Mucosa of descending colon (tissue), 3 donors: ENCODE measurements at regions not wholly inside any gene's neighbourhood (a gene's known extent, or its start where the extent isn't known, plus 50 kb on each side); places are given as distances from the start of the nearest gene placed in this dataset.

Experiments used
- ATAC-seq: fragments of 200-7000 bp; cut with Tn5 transposase; one replicate; pipeline ENCODE4 v1.9.1; 2020; ENCODE audit warnings: mild to moderate bottlenecking, moderate library complexity
- DNase-seq, 3 donors: peaks; one replicate each; pipeline ENCODE4 v3.0.0-alpha.2; 2020
- H3K36me3 ChIP-seq: fragments of 200-600 bp; one replicate; pipeline ENCODE4 v1.8.0; 2021; ENCODE audit warnings: low read depth, mild to moderate bottlenecking
- H3K4me1 ChIP-seq: fragments of 200-600 bp; one replicate; pipeline ENCODE4 v1.8.0; 2021; ENCODE audit warnings: low read depth, mild to moderate bottlenecking
- H3K4me3 ChIP-seq: fragments of 200-600 bp; one replicate; pipeline ENCODE4 v1.8.0; 2021; ENCODE audit warnings: mild to moderate bottlenecking
- H3K9me3 ChIP-seq: fragments of 200-600 bp; one replicate; pipeline ENCODE4 v1.8.0; 2021; ENCODE audit warnings: mild to moderate bottlenecking
- intact Hi-C, 2 donors: fragments of 100-400 bp; cut with DNase I in 1 of 2; cut with micrococcal nuclease in 1 of 2; formaldehyde crosslinking; loops; one replicate each; pipeline versions ENCODE4 v1.11.0 to v1.11.1; 2022; cut with DNase I, micrococcal nuclease
- TF ChIP-seq, protein P1 (sequence below): fragments of 200-600 bp; IDR thresholded peaks from one replicate; pipeline ENCODE4 v1.8.0; 2022; ENCODE audit warnings: antibody characterized with exemption, mild to moderate bottlenecking
- donor health status: DM: no; HTN: no; CAD: no; lungs with moderate emphysema.
- donor health status: DM: no; HTN: no; CAD: no.
- donor health status: DM: no; HTN: yes; CAD: no.

- intact Hi-C loops = no loop called here
- TF ChIP-seq, protein P1, sequence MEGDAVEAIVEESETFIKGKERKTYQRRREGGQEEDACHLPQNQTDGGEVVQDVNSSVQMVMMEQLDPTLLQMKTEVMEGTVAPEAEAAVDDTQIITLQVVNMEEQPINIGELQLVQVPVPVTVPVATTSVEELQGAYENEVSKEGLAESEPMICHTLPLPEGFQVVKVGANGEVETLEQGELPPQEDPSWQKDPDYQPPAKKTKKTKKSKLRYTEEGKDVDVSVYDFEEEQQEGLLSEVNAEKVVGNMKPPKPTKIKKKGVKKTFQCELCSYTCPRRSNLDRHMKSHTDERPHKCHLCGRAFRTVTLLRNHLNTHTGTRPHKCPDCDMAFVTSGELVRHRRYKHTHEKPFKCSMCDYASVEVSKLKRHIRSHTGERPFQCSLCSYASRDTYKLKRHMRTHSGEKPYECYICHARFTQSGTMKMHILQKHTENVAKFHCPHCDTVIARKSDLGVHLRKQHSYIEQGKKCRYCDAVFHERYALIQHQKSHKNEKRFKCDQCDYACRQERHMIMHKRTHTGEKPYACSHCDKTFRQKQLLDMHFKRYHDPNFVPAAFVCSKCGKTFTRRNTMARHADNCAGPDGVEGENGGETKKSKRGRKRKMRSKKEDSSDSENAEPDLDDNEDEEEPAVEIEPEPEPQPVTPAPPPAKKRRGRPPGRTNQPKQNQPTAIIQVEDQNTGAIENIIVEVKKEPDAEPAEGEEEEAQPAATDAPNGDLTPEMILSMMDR = no peak
- H3K9me3 ChIP-seq = no peaks in the 10 kb centered on the region
- no peak overlapping the region for H3K4me3 ChIP-seq
- no peaks in the 10 kb centered on the region for H3K4me1 ChIP-seq
- ATAC-seq (no peak), DNase-seq (no peak)
- H3K36me3 ChIP-seq = no peaks in the 10 kb centered on the region
These were observed 864.0 kb upstream of the ACO1 start for GRCh38 chr9:31520301-31521085.

DNA sequence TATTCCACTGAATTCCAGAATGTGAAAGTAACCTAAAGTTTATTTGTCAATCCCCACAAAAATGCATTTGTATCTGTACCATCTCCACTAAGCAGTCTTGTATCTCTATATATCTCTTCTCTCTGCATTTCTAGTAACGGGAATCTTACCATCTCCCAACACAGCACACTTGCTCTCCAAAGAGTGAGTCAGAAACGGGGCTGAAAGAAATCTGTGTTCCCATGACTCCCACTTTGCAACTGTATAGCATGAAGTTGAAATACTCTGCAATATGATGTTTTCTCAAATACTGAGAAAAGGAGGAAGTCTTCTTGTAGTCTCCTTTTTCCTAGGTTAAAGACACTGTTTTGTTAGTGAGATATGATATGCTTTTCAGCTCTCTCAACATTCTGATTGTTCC, 848.8 kb upstream of the ACO1 start:
- no peak for ATAC-seq
- TF ChIP-seq, protein P1 = no peak
- DNase-seq = no peak
- no peaks in the 10 kb centered on the region for H3K4me1 ChIP-seq
- H3K36me3 ChIP-seq = no peaks in the 10 kb centered on the region
- no peak overlapping the region for H3K4me3 ChIP-seq
- intact Hi-C loops = no loop called here
- no peaks in the 10 kb centered on the region for H3K9me3 ChIP-seq

- intact Hi-C loops = no loop called here
- Histone ChIP-seq H3K9me3 (no peaks in the 10 kb centered on the region), H3K36me3 (no peaks in the 10 kb centered on the region), H3K4me1 (no peaks in the 10 kb centered on the region), H3K4me3 (no peak overlapping the region)
- ATAC-seq (no peak), DNase-seq (no peak)
- TF ChIP-seq, protein P1 = no peak
These were observed 848.0 kb upstream of the ACO1 start for GRCh38 chr9:31536471-31536870.

DNA sequence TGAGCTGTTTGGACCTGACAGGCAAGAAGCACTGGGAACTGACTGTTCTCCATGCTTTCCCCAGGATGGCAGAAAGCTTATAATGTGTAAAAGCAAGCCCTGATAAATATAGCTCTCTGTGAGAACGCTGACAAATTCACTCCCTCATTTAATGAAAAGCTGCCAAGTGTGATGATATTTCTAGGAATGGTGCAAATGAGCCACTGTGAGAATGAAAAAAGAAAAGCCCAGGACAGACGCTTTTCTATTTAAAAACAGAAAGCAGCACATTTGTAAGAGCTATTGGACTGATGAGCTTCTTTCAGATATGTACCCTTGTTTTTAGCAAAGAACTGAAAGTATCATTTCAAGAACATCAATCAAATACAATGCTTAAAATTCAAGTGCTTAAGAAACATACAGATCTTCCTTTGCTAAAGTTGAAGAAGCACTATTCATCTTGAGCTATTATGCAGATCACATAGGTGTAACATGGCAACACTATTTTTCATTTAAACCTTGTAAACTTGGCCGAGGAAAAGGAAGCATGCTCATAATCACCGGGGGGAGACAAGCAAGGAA, 842.6 kb upstream of the ACO1 start:
- Histone ChIP-seq H3K9me3 (no peaks in the 10 kb centered on the region), H3K36me3 (no peaks in the 10 kb centered on the region), H3K4me1 (no peaks in the 10 kb centered on the region), H3K4me3 (no peak overlapping the region)
- intact Hi-C loops = no loop called here
- ATAC-seq (no peak), DNase-seq (no peak)
- TF ChIP-seq, protein P1 = no peak

DNA sequence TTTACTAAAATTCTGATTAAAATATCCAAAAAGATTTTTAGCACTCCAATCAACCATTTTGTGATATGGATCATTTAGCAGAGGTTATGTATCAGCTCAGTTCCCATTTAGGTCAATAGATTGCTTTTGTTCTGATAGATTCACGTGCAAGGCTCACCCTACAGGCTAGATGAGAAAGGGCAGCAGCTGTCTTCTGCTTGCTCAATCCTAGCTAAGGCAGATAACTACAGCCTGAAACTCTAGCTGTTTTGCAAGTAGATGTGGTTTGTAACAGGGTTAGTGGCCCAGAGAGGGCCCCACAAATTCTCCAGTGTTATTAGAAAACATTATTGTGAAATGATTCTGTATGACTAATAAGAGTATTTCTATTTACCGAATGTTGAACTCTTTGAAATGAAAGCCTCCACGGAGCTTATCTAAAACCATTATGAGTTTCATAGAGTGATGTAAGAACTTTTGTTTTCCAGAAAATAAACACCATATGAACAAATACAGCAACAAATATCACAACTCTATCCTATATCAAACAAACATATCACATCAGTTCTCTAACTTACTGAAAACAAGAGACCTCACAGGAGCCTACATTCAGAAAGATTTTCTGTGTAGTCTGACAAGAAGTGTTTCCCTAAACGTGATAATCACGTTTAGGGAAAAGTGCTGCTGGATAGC, 841.9 kb upstream of the ACO1 start:
- TF ChIP-seq, protein P1 = peak; percentile 14
- H3K36me3 ChIP-seq = no peaks in the 10 kb centered on the region
- intact Hi-C loops = no loop called here
- H3K4me1 ChIP-seq = no peaks in the 10 kb centered on the region
- ATAC-seq (peak; percentile 73), DNase-seq (peak in 1 of 3 donors; percentile 13)
- H3K9me3 ChIP-seq = no peaks in the 10 kb centered on the region
- no peak overlapping the region for H3K4me3 ChIP-seq
